A549 (cell line): ENCODE measurements at regions not wholly inside any gene's neighbourhood (a gene's known extent, or its start where the extent isn't known, plus 50 kb on each side); places are given as distances from the start of the nearest gene placed in this dataset.

Experiments
- ATAC-seq, 2 experiments: fragments of 200-7000 bp in 1 of 2; fragments of >200 bp in 1 of 2; cut with Nextera tagmentation in 1 of 2; cut with Tn5 transposase in 1 of 2; 3 replicates each; pipeline versions ENCODE4 v1.8.0 to v1.9.1; 2018 to 2020; ENCODE audit warnings: mild to moderate bottlenecking in 1 of 2, moderate library complexity in 1 of 2
- CTCF ChIA-PET: fragments of 300-600 bp; sonication (Branson Sonifier 250); formaldehyde crosslinking; extraction: SDS; loops from one replicate; lab custom pipeline; 2021; ENCODE audit warnings: antibody characterized with exemption, inconsistent platforms; lab: Yijun Ruan, JAX
- POLR2A ChIA-PET: fragments of 350-600 bp; formaldehyde crosslinking; extraction: SDS; loops from one replicate; lab custom pipeline; 2021; ENCODE audit warnings: antibody characterized with exemption, inconsistent platforms; lab: Yijun Ruan, JAX
- DNase-seq, 2 experiments: peaks; one replicate each; pipeline versions ENCODE4 v3.0.0 to v3.0.0-alpha.2; 2011 to 2016; ENCODE audit warnings: low read depth in 1 of 2, low spot score in 1 of 2
- FAIRE-seq: peaks from 2 replicates; lab custom pipeline; 2011; peaks lifted over from hg19 to GRCh38; lab: Jason Lieb, UNC
- H3K27ac ChIP-seq, 2 experiments: fragments of >200 bp; sonication (Bioruptor Twin); formaldehyde crosslinking; 3 replicates each; pipeline ENCODE4 v1.5.1; 2016 to 2017
- H3K4me1 ChIP-seq: fragments of >200 bp; sonication (Bioruptor Twin); formaldehyde crosslinking; 3 replicates; pipeline ENCODE4 v1.6.1; 2016
- H3K4me2 ChIP-seq: fragments of >200 bp; sonication (Bioruptor Twin); formaldehyde crosslinking; 3 replicates; pipeline ENCODE4 v1.6.1; 2016
- H3K4me3 ChIP-seq: fragments of >200 bp; sonication (Bioruptor Twin); formaldehyde crosslinking; 3 replicates; pipeline ENCODE4 v1.5.1; 2016
- H3K9me3 ChIP-seq: fragments of >200 bp; sonication (Bioruptor Twin); formaldehyde crosslinking; 3 replicates; pipeline ENCODE4 v1.6.1; 2016
- CBX2 ChIP-seq: fragments of 200-600 bp; sonication (generic); IDR thresholded peaks from 2 replicates; pipeline ENCODE4 v1.6.1; 2016; ENCODE audit warnings: low read depth, mild to moderate bottlenecking, borderline replicate concordance
- CEBPB ChIP-seq, 2 experiments: fragments of >200 bp in 1 of 2; sonication (Bioruptor Twin) in 1 of 2; formaldehyde crosslinking in 1 of 2; IDR thresholded peaks; 2 replicates each; pipeline ENCODE4 v1.6.1; 2012 to 2016
- CHD2 ChIP-seq: fragments of 150-350 bp; IDR thresholded peaks from 2 replicates; pipeline ENCODE4 v1.6.1; 2014; ENCODE audit warnings: low read length; ENCODE audit not compliant: partially characterized antibody
- EHMT2 ChIP-seq: fragments of 200-600 bp; sonication (generic); IDR thresholded peaks from 2 replicates; pipeline ENCODE4 v1.6.1; 2016; ENCODE audit warnings: antibody characterized with exemption, low read depth, mild to moderate bottlenecking, moderate library complexity
- EP300 ChIP-seq, 2 experiments: fragments of >200 bp; sonication (Bioruptor Twin); formaldehyde crosslinking; IDR thresholded peaks; 2 replicates in 1 of 2; 3 replicates in 1 of 2; pipeline ENCODE4 v1.6.1; 2016 to 2017
- ESRRA ChIP-seq: fragments of 150-350 bp; IDR thresholded peaks from 2 replicates; pipeline ENCODE4 v1.6.1; 2014; ENCODE audit warnings: mild to moderate bottlenecking, low read length, borderline replicate concordance
- GATA3 ChIP-seq: IDR thresholded peaks from 2 replicates; pipeline ENCODE4 v1.6.1; 2012; ENCODE audit warnings: borderline replicate concordance
- HDAC2 ChIP-seq: fragments of 200-600 bp; sonication (generic); IDR thresholded peaks from 2 replicates; pipeline ENCODE4 v1.6.1; 2016
- HEYL ChIP-seq: fragments of 250-450 bp; sonication (Bioruptor Pico); IDR thresholded peaks from 2 replicates; pipeline ENCODE4 v1.8.0; 2021; ENCODE audit warnings: mild to moderate bottlenecking, moderate library complexity
- HOXA7 ChIP-seq: fragments of 250-450 bp; sonication (Bioruptor Pico); IDR thresholded peaks from 2 replicates; pipeline ENCODE4 v1.5.0; 2020; ENCODE audit warnings: mild to moderate bottlenecking, moderate library complexity
- HOXB13 ChIP-seq: fragments of 250-450 bp; sonication (Bioruptor Pico); IDR thresholded peaks from 2 replicates; pipeline ENCODE4 v1.5.0; 2020; ENCODE audit warnings: low read depth, mild to moderate bottlenecking, moderate library complexity
- JUN ChIP-seq, 2 experiments: fragments of >200 bp; sonication (Bioruptor Twin); formaldehyde crosslinking; IDR thresholded peaks; 2 replicates in 1 of 2; 3 replicates in 1 of 2; pipeline ENCODE4 v1.6.1; 2016 to 2017
- KDM1A ChIP-seq: fragments of 200-600 bp; sonication (generic); IDR thresholded peaks from 2 replicates; pipeline ENCODE4 v1.6.1; 2016; ENCODE audit warnings: low read depth, mild to moderate bottlenecking
- MAFK ChIP-seq: fragments of 450-650 bp; IDR thresholded peaks from 2 replicates; pipeline ENCODE4 v1.6.1; 2014; ENCODE audit not compliant: partially characterized antibody
- MAZ ChIP-seq: fragments of 150-350 bp; IDR thresholded peaks from 2 replicates; pipeline ENCODE4 v1.6.1; 2014; ENCODE audit warnings: antibody characterized with exemption, low read depth, low read length, borderline replicate concordance
- NPAS2 ChIP-seq: fragments of 250-450 bp; sonication (Bioruptor Pico); IDR thresholded peaks from 2 replicates; pipeline ENCODE4 v1.8.0; 2022; ENCODE audit warnings: mild to moderate bottlenecking, moderate library complexity, borderline replicate concordance
- NR3C1 ChIP-seq: fragments of >200 bp; sonication (Bioruptor Twin); formaldehyde crosslinking; IDR thresholded peaks from 3 replicates; pipeline ENCODE4 v1.6.1; 2017
- RAD21 ChIP-seq, 2 experiments: fragments of >200 bp in 1 of 2; sonication (Bioruptor Twin) in 1 of 2; formaldehyde crosslinking in 1 of 2; IDR thresholded peaks in 1 of 2; conservative IDR thresholded peaks in 1 of 2; 2 replicates in 1 of 2; 3 replicates in 1 of 2; pipeline ENCODE4 v1.6.1; 2012 to 2018; ENCODE audit warnings: inconsistent platforms in 1 of 2
- RARB ChIP-seq: fragments of 250-450 bp; sonication (Bioruptor Pico); IDR thresholded peaks from 2 replicates; pipeline ENCODE4 v1.8.0; 2021; ENCODE audit warnings: mild to moderate bottlenecking, moderate library complexity
- RNF2 ChIP-seq: fragments of 200-600 bp; sonication (generic); IDR thresholded peaks from 2 replicates; pipeline ENCODE4 v1.6.1; 2016; ENCODE audit warnings: low read depth, mild to moderate bottlenecking, antibody characterized with exemption, moderate library complexity, borderline replicate concordance
- ZC3H11A ChIP-seq: fragments of 450-650 bp; IDR thresholded peaks from 2 replicates; pipeline ENCODE4 v1.6.1; 2014; ENCODE audit warnings: antibody characterized with exemption, mild to moderate bottlenecking
- ZNF302 ChIP-seq: fragments of 250-450 bp; sonication (Bioruptor Pico); IDR thresholded peaks from 2 replicates; pipeline ENCODE4 v1.9.0; 2021; ENCODE audit warnings: inconsistent platforms, mild to moderate bottlenecking, moderate library complexity
- WGBS: methylation state at CpG from one replicate; pipeline ENCODE4 v1.1.6; 2017; ENCODE audit errors: missing lambda C conversion rate; 5-methylcytosine and 5-hydroxymethylcytosine counted together
- TF ChIP-seq, protein P1 (sequence below): IDR thresholded peaks from 2 replicates; pipeline ENCODE4 v1.6.1; 2012; ENCODE audit warnings: low read depth, borderline replicate concordance
- TF ChIP-seq, protein P2 (sequence below): IDR thresholded peaks from 2 replicates; pipeline ENCODE4 v1.6.1; 2012
- TF ChIP-seq, protein P3 (sequence below): fragments of 200-600 bp; sonication (generic); IDR thresholded peaks from 2 replicates; pipeline ENCODE4 v1.6.1; 2016; ENCODE audit warnings: antibody characterized with exemption, mild to moderate bottlenecking, moderate library complexity
- TF ChIP-seq, protein P4 (sequence below): fragments of 150-350 bp; IDR thresholded peaks from 2 replicates; pipeline ENCODE4 v1.6.1; 2014; ENCODE audit warnings: low read depth, mild to moderate bottlenecking, low read length
- TF ChIP-seq, protein P5 (sequence below): fragments of 250-450 bp; sonication (Bioruptor Pico); IDR thresholded peaks from 2 replicates; pipeline ENCODE4 v1.5.0; 2021; ENCODE audit warnings: mild to moderate bottlenecking, moderate library complexity, borderline replicate concordance
- TF ChIP-seq, protein P6 (sequence below): fragments of >200 bp; sonication (Bioruptor Twin); formaldehyde crosslinking; IDR thresholded peaks from 3 replicates; pipeline ENCODE4 v1.5.1; 2016

DNA sequence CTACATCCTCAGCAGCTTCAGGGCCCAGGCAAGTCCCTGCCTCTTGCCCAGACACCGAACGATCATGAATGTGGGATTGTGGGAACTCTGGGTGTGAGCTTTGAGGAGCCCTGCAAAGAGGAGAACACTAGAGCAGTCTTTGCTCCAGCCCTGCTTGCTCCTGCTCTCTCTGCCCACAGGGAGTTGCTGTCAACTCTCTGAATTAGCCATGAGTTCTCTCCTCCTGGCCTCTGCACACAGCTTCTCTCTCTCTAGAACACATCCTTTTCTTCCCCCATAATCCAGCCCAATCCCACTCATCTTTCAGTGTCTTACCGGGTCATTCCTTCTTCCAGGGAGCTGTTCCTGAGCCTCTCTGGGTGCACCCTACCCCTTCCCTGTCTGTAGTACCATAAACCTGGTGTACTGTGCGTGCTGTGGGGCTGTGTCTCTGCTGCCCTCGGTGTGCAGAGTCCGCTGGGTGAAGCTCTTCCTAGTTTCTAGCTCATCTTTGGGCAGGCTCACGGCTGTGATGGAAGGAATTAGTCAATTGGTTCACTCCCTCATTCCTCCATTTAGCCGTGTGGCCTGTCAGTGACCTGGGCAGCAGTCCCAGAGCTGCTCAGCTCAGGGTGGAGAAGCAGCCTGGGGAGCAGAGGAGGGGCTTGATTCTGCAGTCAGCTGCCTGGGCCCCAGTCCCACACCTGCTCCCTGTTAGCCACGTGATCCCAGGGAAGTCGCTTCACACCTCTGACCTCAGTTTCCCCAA lies 132.9 kb upstream of the HDAC4 start:
- no peak overlapping the region for H3K4me2 ChIP-seq
- FAIRE-seq (no peak), DNase-seq (no peak), ATAC-seq (no peak)
- H3K9me3 ChIP-seq = peaks cover 7% of the 10 kb centered on the region; the same call in 2 of the 3 replicates
- ChIA-PET CTCF (no interaction called here), POLR2A (no interaction called here)
- no peak overlapping the region for H3K27ac ChIP-seq
- WGBS = 26% methylated on average over 9 of the region's 10 CpGs
- TF ChIP-seq HDAC2 (no peak), RAD21 (conservative IDR thresholded peaks at IDR 0.05 in 1 of 2, IDR thresholded peaks at IDR 0.05 in 1 of 2) (no peak), CHD2 (no peak), NR3C1 (no peak), CBX2 (no peak), CEBPB (IDR thresholded peaks at IDR 0.05) (no peak), NPAS2 (no peak), GATA3 (no peak), KDM1A (no peak), HOXA7 (CRISPR knock-in tag) (no peak), ZC3H11A (no peak)
- TF ChIP-seq, protein P1, sequence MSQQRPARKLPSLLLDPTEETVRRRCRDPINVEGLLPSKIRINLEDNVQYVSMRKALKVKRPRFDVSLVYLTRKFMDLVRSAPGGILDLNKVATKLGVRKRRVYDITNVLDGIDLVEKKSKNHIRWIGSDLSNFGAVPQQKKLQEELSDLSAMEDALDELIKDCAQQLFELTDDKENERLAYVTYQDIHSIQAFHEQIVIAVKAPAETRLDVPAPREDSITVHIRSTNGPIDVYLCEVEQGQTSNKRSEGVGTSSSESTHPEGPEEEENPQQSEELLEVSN = no peak
- TF ChIP-seq, protein P2, sequence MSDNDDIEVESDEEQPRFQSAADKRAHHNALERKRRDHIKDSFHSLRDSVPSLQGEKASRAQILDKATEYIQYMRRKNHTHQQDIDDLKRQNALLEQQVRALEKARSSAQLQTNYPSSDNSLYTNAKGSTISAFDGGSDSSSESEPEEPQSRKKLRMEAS = no peak
- TF ChIP-seq, protein P3, sequence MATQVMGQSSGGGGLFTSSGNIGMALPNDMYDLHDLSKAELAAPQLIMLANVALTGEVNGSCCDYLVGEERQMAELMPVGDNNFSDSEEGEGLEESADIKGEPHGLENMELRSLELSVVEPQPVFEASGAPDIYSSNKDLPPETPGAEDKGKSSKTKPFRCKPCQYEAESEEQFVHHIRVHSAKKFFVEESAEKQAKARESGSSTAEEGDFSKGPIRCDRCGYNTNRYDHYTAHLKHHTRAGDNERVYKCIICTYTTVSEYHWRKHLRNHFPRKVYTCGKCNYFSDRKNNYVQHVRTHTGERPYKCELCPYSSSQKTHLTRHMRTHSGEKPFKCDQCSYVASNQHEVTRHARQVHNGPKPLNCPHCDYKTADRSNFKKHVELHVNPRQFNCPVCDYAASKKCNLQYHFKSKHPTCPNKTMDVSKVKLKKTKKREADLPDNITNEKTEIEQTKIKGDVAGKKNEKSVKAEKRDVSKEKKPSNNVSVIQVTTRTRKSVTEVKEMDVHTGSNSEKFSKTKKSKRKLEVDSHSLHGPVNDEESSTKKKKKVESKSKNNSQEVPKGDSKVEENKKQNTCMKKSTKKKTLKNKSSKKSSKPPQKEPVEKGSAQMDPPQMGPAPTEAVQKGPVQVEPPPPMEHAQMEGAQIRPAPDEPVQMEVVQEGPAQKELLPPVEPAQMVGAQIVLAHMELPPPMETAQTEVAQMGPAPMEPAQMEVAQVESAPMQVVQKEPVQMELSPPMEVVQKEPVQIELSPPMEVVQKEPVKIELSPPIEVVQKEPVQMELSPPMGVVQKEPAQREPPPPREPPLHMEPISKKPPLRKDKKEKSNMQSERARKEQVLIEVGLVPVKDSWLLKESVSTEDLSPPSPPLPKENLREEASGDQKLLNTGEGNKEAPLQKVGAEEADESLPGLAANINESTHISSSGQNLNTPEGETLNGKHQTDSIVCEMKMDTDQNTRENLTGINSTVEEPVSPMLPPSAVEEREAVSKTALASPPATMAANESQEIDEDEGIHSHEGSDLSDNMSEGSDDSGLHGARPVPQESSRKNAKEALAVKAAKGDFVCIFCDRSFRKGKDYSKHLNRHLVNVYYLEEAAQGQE = no peak
- no peak overlapping the region for H3K4me3 ChIP-seq
- no peaks in the 10 kb centered on the region for H3K4me1 ChIP-seq

DNA sequence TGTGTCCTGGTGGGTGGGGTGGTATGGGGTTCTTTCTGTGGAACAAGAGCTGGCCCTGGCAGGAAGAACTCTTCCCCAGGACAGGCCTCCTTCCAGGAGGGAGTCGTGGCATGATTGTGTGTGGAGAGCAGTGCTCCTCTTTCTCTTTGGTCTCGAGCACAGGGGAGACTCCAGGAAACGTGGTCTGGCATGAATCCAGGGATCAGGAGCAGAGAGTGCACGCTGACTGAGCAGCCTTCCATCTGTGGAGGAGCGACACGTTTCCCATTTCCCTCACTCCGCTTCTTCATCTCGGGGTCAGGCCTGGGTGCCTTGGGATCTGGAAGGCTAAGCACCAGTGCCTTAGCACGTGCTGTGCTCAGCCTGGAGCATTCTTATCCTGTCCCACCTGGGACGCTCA lies 132.0 kb upstream of the HDAC4 start:
- H3K4me3 ChIP-seq = no peak overlapping the region
- H3K9me3 ChIP-seq = peaks cover 7% of the 10 kb centered on the region; the same call in 2 of the 3 replicates
- no peak for FAIRE-seq
- CTCF ChIA-PET = no interaction called here
- 34% methylated on average over 10 of the region's 10 CpGs for WGBS
- no peaks in the 10 kb centered on the region for H3K4me1 ChIP-seq
- ATAC-seq = no peak
- H3K4me2 ChIP-seq = no peak overlapping the region
- DNase-seq = no peak
- H3K27ac ChIP-seq = no peak overlapping the region
- POLR2A ChIA-PET = no interaction called here
- no peak for TF ChIP-seq ZNF302
- no peak for TF ChIP-seq RARB (CRISPR knock-in tag)
- no peak for TF ChIP-seq ESRRA
- TF ChIP-seq HDAC2 = no peak
- TF ChIP-seq HOXB13 (CRISPR knock-in tag) = no peak
- no peak for TF ChIP-seq JUN (IDR thresholded peaks at IDR 0.05)
- TF ChIP-seq RNF2 = no peak
- TF ChIP-seq, protein P4, sequence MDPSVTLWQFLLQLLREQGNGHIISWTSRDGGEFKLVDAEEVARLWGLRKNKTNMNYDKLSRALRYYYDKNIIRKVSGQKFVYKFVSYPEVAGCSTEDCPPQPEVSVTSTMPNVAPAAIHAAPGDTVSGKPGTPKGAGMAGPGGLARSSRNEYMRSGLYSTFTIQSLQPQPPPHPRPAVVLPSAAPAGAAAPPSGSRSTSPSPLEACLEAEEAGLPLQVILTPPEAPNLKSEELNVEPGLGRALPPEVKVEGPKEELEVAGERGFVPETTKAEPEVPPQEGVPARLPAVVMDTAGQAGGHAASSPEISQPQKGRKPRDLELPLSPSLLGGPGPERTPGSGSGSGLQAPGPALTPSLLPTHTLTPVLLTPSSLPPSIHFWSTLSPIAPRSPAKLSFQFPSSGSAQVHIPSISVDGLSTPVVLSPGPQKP = no peak
- no peak for TF ChIP-seq HEYL
- TF ChIP-seq, protein P5, sequence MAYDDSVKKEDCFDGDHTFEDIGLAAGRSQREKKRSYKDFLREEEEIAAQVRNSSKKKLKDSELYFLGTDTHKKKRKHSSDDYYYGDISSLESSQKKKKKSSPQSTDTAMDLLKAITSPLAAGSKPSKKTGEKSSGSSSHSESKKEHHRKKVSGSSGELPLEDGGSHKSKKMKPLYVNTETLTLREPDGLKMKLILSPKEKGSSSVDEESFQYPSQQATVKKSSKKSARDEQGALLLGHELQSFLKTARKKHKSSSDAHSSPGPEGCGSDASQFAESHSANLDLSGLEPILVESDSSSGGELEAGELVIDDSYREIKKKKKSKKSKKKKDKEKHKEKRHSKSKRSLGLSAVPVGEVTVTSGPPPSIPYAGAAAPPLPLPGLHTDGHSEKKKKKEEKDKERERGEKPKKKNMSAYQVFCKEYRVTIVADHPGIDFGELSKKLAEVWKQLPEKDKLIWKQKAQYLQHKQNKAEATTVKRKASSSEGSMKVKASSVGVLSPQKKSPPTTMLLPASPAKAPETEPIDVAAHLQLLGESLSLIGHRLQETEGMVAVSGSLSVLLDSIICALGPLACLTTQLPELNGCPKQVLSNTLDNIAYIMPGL (CRISPR knock-in tag) = no peak
- TF ChIP-seq, protein P6, sequence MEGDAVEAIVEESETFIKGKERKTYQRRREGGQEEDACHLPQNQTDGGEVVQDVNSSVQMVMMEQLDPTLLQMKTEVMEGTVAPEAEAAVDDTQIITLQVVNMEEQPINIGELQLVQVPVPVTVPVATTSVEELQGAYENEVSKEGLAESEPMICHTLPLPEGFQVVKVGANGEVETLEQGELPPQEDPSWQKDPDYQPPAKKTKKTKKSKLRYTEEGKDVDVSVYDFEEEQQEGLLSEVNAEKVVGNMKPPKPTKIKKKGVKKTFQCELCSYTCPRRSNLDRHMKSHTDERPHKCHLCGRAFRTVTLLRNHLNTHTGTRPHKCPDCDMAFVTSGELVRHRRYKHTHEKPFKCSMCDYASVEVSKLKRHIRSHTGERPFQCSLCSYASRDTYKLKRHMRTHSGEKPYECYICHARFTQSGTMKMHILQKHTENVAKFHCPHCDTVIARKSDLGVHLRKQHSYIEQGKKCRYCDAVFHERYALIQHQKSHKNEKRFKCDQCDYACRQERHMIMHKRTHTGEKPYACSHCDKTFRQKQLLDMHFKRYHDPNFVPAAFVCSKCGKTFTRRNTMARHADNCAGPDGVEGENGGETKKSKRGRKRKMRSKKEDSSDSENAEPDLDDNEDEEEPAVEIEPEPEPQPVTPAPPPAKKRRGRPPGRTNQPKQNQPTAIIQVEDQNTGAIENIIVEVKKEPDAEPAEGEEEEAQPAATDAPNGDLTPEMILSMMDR = no peak
- no peak for TF ChIP-seq EHMT2
- no peak for TF ChIP-seq MAZ
- no peak for TF ChIP-seq EP300 (IDR thresholded peaks at IDR 0.05)
- TF ChIP-seq MAFK = no peak
